Retina (tissue), 1 donor: ENCODE measurements at regions not wholly inside any gene's neighbourhood (a gene's known extent, or its start where the extent isn't known, plus 50 kb on each side); places are given as distances from the start of the nearest gene placed in this dataset.
A peak's percentile ranks its signal among the peaks of the same experiment; 100 is the strongest.
"Not testable (repeated sequence)": the region's sequence is repeated elsewhere in the genome, so short reads cannot be mapped to it uniquely, and the experiment has no call there.

Experiments
- DNase-seq: peaks from one replicate; pipeline ENCODE4 v3.0.0-alpha.2; 2016

DNA sequence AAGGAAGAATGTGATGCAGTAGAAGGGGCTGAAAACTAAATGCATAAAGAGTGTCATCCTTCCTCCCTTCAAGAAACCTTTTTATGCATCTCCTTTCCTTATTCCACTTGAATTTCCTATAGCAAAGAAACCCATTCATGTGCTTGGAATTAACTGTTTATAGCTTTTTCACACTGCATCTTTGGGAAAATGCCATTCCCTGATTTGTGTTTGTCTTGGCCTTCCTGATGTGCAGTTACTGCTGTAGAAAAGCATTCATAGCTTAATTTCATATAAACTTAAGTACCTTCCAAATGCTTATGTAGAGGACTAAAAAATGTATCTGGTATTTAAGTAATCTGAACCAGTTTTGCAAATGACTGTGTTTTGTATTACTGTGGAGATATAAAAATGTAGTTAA is 61.8 kb downstream of the SDR9C7 start:
- DNase-seq, result no peak

DNA sequence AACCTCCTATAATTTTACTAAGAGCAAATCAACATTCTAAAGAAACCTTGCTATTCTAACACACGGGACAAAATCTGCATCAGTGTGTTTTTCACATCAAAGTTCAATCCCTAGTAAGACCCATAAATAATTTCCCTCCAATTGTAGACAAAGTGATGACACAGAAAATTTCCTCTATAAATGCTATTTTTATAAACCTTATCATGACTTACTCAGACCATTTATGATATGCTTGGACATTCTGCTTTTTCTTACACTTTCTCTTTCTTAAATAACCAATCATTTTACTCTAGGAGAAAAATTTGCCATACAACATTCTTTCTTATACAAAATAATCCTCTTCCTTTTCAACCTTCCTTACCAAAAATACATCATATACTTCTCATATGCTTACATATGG is 67.0 kb downstream of the SDR9C7 start:
- no peak for DNase-seq

DNA sequence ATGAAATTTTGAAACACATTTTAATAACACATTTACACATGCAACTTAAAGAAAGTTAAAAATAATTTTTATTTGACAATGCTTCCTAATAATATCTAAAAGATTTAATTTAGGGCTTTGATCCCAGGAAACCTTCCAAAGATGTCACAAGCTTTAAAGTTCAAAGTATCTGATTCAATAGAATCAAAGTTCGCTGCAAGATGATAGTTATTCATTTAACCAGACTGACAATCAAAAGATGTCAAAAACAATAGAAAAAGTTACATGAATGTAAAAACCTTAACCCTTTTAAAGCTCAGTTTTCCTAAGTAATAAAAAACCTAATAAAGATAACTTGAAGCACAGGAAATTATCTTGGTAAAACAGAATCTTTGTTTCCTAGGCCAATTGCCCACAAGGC is 67.7 kb downstream of the SDR9C7 start:
- DNase-seq, result no peak

GRCh38 chr12:56864318-56864717 is 69.9 kb downstream of the SDR9C7 start:
- peak; percentile 3 for DNase-seq

DNA sequence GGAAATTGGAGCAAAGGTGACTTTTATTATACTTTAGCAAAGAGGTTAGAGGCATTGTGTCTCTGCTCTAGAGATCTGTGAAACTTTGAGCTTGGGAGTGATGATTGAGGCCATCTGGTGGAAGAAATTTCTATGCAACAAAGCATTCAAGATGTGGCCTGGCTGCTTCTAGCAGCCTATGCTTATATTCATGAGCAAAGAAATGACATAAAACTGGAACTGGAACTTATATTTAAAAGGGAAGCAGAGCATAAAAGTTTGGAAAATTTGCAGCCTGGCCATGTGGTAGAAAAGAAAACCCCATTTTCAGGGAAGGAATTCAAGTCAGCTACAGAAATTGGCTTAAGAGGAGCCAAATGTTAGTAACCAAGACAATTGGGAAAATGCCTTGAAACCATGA is 70.4 kb downstream of the SDR9C7 start:
- DNase-seq, result no peak

- DNase-seq, result no peak
These were observed 71.9 kb downstream of the SDR9C7 start for GRCh38 chr12:56862264-56862663.

DNA sequence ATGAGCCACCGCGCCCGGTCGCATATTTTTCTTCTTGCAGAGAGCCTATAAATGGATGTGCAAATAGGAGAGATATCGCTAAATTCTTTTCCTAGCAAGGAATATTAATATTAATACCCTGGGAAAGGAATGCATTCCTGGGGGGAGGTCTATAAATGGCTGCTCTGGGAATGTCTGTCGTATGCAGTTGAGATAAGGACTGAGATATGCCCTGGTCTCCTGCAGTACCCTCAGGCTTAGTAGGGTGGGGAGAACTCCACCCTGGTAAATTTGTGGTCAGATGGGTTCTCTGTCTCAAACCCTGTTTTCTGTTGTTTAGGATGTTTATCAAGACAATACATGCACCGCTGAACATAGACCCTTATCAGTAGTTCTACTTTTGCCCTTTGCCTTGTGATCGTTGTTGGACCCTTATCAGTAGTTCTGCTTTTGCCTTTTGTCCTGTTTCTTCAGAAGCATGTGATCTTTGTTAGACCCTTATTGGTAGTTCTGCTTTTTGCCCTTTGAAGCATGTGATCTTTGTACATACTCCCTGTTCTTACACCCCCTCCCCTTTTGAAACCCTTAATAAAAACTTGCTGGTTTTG is 80.7 kb downstream of the SDR9C7 start:
- not testable (repeated sequence) for DNase-seq

DNA sequence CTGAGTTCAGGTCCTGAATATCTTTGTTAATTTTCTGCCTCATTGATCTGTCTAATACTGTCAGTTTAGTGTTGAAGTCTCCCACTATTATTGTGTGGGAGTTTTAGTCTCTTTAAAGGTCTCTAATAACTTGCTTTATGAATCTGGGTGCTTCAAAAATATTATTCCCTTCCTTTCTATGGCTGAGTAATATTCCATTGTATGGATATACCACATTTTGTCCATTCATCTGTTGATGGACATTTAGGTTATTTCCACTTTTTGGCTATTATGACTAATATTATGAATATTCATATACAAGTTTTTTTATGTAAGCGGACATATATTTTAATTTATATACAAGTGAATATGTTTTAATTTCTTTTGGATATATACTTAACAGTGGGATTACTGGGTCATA is 82.7 kb downstream of the SDR9C7 start:
- DNase-seq, result no peak

- DNase-seq, result no peak
These were observed 77.8 kb downstream of the HSD17B6 start for GRCh38 chr12:56840922-56841321.

DNA sequence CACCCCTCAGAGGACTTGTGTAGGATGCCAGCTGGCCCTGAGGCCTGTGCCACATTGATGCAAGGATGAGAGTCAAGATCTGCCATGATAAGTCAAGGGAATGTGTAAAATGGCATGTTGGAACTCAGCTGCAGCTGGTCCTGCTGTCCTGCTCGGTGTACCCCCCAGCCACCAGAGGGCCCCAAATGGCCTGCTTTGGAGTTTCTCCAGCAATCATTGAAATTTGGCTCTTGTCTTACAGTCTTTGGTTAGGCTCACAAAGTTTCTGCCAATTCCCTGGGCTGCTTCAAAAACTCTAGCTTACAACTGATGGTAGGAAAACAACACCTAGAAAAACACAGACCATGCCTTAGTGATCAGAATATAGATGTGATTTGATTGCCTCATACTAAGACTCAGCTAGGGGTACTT is 76.8 kb downstream of the HSD17B6 start:
- DNase-seq, result peak; percentile 1

DNA sequence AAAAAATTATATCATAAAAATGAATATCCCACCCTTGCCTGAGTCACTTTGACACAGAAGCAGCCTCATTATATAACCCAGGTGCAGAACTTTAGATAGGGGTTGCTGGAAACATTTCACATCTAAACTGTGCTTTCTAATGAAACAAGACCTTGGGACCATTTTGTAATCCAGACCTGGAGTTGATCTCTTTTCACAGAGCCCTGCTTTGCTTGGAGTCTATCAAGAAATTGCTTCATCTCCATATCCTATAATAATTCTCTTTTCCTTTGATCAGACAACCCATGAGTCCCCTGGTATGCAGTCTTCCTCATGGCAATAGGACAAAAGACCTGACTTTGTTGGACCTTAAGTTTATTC is 76.3 kb downstream of the HSD17B6 start:
- no peak for DNase-seq

GRCh38 chr12:56838621-56839488 is 75.7 kb downstream of the HSD17B6 start:
- no peak for DNase-seq
